ENCODE measurements at regions not wholly inside any gene's neighbourhood (a gene's known extent, or its start where the extent isn't known, plus 50 kb on each side); places are given as distances from the start of the nearest gene placed in this dataset.
"Not testable (repeated sequence)": the region's sequence is repeated elsewhere in the genome, so short reads cannot be mapped to it uniquely, and the experiment has no call there.

DNA sequence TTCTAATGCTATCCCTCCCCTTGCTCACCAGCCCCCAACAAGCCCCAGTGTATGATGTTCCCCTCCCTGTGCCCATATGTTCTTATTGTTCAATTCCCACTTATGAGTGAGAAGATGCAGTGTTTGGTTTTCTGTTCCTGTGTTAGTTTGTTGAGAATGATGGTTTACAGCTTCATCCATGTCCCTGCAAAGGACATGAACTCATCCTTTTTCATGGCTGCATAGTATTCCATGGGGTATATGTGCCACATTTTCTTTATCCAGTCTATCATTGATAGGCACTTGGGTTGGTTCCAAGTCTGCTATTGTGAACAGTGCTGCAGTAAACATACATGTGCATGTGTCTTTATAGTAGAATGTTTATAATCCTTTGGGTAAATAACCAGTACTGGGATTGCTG is 480.2 kb upstream of the PTCHD4 start:
- not testable (repeated sequence) for DNase-seq

DNA sequence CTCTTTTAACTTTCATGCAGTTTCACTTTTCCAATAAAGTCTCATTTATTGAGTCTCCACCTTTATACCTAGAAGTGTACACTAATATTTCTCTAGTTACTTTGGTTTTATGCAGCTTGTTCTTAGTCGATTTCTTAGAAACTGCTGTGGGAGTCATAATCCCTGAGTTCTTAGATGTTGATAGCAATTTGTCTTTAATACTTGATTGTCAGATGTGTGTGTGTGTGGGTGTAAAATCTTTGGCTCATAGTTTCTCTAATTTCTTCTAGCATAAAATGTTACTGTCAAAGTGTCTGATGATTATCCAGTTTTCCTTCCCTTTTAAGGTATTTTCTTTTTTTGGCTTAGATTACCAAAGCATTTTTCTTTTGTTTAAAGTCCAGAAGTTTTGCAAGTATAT is 473.8 kb upstream of the PTCHD4 start:
- no peak for DNase-seq

DNA sequence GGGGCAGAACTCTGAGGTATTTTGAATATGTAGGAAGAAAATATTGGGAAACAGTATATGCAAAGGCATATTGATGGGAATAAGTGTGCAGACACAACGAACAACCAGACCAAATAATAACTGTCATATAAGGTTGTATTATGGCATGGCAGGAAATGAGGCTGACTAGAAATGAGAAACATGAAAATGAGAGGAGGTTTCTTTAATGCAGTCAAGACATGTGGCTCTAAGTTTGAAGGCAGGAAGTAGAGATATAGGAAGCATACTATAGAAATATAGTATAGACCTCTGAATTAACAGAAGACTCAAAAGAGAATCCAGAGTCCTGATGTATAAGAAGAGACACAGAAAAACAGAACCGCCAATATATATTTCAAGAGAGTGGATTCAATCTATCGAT is 459.7 kb upstream of the PTCHD4 start:
- DNase-seq: no peak

DNA sequence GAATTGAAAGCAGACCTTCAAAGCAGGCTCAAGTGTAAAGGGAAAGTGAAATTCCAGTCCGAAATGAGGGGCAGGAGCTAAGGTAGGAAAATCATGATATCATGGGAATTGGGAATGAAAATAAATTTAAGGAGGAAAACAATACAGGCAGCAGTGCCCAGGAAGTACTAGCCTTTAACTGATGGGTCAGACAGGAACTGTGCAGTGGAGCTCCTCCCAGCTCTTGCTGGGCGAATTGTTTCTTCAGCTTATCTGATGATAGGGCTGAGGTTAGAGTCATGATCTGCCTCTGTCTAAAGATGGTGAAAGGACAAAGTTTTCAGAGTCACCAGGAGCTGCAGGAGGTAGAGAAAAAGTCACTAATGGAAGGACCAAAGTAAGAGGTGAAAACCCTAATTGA is 457.9 kb upstream of the PTCHD4 start:
- no peak for DNase-seq

DNA sequence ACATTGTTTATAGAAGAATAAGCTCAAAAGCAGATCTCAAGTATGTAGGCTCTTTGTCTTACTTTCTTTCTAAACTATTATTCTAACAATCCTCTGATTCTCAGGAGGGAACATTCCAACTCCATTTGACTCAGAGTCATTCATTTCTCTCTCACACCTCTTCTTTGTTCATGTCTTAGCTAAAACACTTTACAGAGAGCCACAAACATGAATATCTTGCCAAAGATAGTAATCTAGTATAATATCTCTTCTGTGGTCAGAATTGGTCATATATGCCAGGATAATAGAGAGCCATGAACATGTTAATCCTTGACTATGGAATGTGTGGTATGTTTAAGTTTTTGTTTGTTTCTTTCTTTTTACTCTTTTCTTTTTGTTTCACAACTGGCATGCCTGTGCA is 456.0 kb upstream of the PTCHD4 start:
- no peak for DNase-seq

DNA sequence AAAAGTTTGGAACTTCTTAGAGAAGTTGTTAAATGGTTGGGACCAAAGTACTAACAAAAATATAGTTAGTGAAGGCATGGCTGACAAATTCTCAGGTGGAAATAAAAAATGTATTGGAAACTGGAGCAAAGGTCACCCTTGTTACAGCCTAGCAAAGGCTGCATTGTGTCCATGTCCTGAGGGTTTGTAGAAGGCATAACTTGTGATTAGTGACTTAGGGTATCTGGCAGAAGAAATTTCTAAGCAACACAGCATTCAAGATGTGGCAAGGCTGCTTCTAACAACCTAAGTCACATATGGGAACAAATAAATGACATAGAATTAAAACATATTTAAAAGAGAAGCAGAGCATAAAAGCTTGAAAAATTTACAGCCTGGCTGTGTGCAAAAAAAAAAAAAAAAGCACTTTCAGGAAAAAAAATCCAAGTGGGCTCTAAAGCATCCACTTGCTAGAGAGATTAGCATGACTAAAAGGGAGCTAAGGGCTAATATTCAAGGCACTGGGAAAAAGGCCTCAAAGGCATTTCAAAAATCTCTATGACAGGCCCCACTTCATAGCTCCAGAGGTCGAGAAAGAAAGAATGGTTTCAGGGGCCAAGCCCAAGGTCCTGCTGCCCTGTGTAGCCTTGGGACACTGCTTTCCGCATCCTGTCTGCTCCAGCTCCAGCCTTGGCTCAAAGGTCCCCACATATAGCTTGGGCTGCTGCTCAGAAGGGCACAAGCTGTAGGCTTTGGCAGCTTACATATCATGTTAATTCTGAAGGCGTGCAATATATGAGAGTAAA is 453.2 kb upstream of the PTCHD4 start:
- DNase-seq: peak; percentile 10

DNA sequence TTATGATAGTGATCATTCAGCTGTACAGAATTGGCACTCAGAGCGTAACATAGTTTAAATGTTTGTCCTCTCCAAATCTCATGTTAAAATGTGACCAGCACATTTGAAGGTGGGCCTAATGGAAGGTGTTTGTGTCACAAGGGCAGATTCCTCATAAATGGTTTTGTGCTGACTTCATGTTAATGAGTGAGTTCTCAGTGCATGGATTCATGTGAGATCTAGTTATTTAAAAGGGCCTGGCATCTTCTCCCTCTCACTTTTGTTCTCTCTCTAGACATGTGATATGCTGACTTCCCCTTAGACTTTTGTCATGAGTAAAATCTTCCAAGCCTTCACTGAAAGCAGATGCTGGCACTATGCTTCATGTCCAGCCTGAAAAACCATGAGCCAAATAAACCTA is 452.4 kb upstream of the PTCHD4 start:
- no peak for DNase-seq

DNA sequence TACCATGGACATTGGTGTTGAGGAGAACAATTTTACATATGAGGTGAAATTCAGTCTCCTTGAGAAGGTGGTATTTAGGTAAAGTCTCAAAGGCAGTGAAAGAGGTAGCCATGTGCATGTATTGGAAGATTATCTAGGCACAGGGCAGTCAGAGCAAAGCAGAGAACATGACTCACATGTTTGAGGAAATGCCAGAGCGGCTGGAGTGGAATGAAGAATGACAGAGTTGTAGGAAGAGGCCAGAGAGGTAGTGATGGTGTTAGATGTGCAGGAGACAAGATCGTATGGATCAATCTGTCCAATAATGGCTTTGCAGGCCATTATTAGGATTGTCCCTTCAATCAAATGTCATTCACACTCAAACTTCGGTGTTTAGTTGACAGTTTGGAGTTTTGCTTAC is 449.4 kb upstream of the PTCHD4 start:
- no peak for DNase-seq

DNA sequence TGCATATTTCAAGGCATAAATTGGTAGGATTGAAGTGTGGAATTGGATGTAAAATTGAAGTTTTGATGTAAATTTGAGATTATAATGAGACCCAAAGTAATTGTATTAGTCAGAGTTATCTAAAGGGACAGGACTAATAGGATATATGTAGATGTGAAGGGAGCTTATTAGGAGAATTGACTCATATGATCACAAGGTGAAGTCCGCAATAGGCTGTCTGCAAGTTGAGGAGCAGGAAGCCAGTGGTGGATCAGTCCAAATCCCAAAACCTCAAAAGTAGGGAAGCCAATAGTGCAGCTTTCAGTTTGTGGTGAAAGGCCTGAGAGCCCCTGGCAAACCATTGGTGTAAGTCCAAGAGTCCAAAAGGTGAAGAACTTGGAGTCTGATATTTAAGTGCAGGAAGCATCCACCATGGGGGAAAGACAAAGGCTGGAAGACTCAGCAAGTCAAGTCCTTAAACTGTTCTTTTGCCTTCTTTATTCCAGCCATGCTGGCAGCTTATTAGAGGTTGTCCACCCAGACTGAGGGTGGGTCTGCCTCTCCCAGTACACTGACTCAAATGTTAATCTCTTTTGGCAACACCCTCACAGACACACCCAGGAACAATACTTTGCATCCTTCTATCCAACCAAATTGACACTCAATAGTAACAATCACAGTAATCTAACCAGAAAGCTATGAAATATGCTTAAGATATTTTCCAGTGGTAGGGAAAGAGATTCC is 442.6 kb upstream of the PTCHD4 start:
- DNase-seq: no peak

DNA sequence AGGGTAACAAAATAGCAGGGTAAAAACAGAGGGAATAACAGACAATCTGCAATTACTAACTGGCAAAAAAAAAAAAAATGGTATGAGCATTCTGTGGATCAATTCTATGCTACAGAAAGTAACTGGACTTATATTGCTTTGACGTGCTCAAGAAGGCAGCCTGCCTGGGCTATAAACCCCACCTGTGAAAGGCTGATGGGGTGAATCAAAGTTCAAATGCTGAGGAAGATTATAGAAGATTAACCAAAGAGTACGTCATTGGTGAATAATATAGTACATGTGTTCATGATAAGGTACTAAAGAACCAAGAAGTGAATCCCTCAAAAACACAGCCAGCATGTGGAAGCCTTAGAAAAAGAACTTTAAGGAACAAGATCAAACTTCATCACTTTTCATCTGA is 441.9 kb upstream of the PTCHD4 start:
- no peak for DNase-seq

DNA sequence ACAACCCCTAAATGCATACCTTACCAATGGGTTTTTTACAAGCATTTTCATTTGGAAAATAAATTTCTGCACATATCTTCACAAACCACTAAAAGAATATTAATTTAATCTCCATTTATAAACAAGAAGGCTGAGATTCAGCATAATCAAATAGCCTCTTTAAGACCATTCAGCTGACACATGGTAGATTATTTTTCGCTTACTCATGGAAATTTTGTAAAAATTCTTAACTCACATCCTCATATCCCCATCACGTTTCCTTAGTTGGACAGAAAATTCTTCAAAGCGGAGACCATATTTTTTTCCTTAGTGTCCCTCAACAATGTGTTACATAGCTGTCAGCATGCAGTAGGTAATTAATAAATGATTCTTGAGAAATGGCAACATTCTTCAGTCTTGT is 439.6 kb upstream of the PTCHD4 start:
- no peak for DNase-seq

DNA sequence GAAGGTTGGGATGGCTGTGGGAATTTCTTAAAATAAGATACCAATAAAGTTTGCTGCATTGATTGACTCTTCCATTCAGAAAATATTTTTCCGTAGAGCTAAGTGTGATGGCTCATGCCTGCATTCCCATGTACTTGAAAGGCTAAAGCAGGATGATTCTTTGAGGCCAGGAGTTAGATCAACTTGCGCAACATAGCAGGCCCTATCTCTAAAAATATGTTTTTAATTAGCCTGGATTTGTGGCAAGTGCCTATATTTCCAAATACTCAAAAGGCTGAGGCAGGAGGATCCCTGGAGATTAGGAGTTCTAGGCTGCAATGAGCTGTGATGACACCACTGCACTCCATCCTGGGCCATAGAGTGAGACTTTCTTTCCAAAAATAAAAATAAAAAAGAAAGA is 431.2 kb upstream of the PTCHD4 start:
- no peak for DNase-seq

DNA sequence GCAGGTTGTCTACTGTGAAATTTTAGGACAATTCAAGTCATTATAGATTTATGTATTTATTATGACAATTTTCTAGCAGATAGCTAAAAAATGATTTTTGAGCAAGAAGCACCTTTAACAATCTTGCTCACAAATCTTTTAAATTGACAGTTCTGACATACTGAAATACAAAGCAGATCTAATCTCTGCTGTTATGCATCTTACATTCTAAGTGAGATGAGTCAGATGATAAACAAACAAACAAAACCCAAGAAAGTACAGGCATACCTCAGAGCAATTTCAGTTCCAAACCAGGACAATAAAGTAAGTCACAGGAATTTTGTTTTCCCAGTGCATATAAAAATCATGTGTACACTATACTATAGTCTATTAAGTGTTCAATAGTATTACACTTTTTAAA is 430.7 kb upstream of the PTCHD4 start:
- no peak for DNase-seq

DNA sequence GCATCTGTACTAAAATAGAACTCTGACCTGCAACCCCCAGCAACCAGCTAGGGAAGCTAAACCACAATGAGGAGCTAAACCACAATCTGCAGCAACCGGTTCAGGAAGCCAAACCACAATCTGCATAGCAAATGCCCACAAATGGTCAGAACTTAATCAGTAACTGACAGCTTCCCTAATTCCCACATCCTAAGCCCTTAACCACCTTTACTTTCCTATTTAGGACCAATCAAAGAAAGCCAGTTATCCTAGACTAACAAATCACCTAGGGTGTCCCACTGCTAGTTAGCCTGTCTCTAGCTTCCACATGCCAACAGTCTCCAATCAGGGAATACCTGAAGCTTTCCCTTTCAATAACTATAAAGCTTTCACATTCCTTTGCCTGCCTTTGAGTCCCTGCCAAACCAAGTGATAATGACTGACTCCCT is 424.6 kb upstream of the PTCHD4 start:
- DNase-seq: no peak

DNA sequence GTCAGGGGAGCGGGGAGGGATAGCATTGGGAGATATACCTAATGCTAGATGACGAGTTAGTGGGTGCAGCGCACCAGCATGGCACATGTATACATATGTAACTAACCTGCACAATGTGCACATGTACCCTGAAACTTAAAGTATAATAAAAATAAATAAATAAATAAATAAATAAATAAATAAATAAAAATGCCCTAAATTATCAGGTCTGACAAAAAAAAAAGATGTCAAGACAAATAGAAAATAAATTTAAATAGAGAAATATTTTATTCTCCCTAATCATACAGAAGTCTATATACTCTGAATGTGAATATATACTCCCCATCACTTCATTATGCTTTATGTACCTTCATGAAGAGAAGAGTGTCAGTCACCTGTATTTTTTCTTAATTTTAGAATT is 420.0 kb upstream of the PTCHD4 start:
- DNase-seq: not testable (repeated sequence)

DNA sequence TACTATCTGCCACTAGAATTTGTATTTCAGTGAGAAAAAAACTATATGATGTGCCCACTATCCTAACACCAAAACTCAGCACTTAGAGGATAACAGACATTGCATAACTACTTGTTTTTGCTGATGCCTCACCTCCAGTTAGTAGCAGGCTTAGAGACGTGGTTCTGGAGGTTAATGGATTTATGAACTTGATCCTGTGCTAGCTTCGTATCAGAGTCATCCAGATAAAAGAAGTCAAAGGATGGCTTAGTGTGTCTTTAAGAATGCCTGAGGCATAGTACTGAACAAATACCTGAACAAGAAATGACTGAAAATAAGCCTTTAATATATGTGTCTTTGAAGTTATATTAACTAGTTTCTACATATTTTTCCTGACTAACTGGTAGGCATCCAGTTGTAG is 414.9 kb upstream of the PTCHD4 start:
- DNase-seq: no peak

DNA sequence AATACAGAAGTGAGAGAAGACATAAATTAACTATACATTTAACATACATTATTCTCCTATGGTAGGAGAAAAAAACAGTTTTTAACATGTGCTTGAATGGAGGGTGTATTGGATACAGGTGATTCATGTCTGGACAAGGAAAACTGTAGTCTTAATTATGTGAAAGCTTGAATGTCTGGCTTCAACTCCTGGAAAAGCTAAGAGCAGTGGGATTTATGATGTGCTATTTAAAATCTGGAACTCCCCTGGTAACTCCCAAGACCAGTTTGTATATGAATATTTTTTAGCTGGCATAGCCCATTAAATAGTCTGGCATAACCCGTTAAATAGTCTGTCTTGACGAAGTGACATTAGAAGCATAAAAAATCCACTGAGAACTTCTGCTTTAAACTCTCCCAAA is 410.0 kb upstream of the PTCHD4 start:
- DNase-seq: no peak

DNA sequence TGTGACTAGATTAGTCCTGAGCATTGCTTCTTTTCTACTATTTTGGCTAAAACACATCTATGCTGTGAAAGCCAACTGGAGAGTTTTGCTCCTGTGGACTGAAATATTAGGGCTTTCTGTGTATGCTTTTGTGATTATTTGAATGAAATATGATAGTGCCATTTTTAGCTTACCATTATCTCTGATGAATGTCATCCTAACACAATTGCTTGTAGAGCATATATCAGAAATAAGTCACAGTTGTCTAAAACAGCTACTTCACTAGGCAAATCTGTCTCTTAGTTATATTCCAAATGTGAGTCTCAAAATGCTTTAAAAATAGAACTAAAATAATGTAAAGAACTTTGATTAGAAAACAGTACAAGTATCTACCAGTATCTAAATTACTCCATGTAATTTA is 401.4 kb upstream of the PTCHD4 start:
- no peak for DNase-seq

DNA sequence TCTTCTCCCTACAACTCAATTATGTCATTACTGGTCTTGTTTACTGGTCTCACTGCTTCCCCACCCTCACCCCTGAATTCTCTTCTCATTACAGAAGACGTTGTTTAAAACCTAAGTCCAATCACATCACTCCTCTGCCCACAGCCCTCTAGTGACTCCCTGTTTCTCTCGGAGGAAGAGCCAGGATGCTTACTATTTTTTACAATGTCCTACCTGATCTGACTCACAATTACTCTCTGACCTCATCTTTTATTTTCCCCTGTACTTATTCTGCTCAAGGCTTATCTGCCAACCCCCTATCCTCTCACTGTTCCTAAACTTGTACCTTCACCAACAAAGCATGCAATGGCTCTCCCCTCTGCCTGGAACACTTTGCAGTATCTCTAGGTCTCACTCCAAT is 400.4 kb upstream of the PTCHD4 start:
- DNase-seq: no peak

DNA sequence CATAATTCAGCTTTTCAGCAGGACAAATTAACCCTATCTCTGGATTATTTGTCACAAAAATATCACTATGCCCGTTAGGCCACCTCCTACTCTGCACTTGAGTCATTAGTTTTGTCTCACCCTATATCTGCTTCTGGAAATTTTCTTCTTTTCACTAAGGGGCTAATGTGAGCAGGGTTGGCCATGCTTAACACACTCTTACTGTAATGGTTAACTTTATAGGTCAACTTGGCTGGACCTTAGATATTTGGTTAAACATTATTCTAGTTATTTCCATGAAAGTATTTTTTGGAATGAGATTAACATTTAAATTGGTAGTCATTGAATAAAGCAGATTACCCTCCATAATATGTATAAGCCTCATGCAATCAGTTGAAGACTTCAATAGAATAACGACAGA is 394.6 kb upstream of the PTCHD4 start:
- no peak for DNase-seq

DNA sequence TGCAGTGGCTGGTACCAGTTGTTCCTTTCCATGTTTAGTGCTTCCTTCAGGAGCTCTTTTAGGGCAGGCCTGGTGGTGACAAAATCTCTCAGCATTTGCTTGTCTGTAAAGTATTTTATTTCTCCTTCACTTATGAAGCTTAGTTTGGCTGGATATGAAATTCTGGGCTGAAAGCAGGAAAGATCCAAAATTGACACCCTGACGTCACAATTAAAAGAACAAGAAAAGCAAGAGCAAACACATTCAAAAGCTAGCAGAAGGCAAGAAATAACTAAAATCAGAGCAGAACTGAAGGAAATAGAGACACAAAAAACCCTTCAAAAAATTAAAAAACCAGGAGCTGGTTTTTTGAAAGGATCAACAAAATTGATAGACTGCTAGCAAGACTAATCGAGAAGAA is 382.4 kb upstream of the PTCHD4 start:
- DNase-seq: not testable (repeated sequence)

DNA sequence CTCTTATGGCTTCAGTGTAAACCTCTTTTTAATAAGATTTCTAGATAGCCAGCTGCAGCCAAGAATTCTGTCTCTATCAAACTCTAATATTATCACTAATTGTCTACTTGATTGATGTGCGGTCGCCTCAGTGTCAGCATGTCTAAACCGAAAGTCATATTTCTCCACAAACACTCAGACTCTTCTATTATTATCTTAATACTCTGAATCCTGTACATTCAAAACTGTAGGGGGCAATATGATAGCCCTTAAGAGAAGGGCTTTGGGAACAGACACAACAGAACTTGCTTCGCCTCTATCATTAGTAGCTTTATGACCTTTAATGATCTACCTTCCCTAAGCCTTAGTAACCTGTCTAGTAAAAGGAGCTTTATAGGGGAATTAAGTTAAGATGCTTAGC is 379.7 kb upstream of the PTCHD4 start:
- DNase-seq: no peak

DNA sequence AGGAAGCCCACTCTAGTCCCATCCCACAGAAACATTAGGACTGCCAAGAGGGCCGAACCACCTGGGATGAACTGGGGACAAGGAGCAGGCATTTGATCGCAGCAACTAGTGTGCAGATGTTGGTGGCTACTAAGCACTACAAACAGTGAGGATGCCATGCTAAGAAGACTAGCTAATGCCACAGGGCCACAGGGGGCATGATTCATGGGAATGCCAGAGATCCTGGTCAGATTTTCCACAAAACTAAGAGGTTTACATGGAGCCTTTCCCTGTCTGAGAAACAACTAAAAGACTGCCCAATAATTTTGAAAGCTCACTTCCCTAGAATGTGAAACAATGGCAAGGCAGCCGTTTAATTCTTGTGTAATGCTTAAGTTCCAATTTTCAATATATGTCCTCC is 375.9 kb upstream of the PTCHD4 start:
- DNase-seq: no peak

DNA sequence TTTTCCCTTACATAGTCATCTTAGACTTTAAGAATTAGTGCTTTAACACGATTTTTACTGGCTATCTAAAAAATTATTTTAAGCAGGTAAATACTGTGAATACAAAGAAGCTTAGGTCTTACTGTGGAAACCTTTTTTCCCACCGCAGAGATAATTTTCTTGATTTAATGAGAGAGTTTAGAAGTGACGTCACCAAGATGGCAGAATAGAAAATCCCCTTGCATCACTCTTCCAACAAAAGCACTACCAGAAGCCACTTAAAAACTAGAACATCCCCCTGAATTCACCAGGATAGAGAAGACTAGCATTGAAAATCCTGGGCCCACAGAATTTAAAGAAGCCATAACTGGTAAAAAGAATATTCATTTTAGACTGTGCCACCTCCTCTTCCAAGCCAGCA is 375.4 kb upstream of the PTCHD4 start:
- DNase-seq: no peak

DNA sequence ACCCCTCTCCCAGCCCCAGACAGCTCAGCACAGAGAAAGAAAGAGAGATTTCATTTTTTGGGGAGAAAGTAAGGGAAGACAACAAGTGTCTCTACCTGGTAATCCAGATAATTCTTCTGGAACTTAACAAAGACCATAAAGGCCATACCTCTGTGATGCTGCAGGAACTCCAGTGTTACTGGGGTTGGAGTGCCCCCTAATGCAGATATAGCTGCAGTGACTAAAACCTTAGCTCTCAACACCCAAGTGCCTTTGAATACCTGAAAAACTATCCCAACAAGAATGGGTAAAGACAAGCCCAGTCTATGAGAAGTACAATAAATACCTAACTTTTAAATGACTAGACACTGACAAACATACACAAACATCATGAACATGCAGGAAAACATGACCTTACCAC is 365.3 kb upstream of the PTCHD4 start:
- no peak for DNase-seq

Measured in retina (tissue), 1 donor.